NCI-H82 treated with DMSO at 0.1 percent for 48 hours (cell line): ENCODE measurements at regions not wholly inside any gene's neighbourhood (a gene's known extent, or its start where the extent isn't known, plus 50 kb on each side); places are given as distances from the start of the nearest gene placed in this dataset.

Experiments used
- DNase-seq: peaks from one replicate; lab custom pipeline; 2025; ENCODE audit not compliant: unreplicated experiment; lab: John Stamatoyannopoulos, UW

- no peak for DNase-seq
Observed at GRCh38 chr2:239883326-239884050, 141.7 kb downstream of the NDUFA10 start.

- no peak for DNase-seq
Observed at GRCh38 chr2:239882781-239883180, 142.4 kb downstream of the NDUFA10 start.

- DNase-seq: no peak
Observed at GRCh38 chr2:239882331-239882732, 142.8 kb downstream of the NDUFA10 start.

GRCh38 chr2:239881561-239882320, 143.4 kb downstream of the NDUFA10 start:
- no peak for DNase-seq

DNA sequence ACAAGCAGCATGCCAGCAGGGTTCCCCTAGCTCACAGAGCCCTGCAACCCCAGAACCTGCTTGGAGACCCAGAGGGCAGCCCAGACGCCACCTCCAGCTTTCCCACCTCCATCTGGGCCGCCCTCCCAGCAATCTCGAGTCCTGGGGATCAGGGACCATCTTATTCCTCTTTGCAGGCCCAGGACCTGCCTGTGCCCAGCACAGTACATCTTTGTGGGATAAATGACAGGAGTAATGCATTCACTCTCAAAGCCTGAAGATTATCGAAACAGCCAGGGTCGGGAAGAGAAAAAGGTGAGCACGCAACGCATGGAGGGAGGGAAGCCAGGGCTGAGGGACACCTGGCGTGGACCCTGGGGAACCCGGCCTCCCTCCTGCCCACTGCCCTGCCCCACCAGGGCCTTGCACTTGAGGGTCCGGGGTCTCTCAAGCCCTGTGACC, 144.1 kb downstream of the NDUFA10 start:
- no peak for DNase-seq

- DNase-seq: no peak
Observed at GRCh38 chr2:239880396-239880795, 144.7 kb downstream of the NDUFA10 start.

GRCh38 chr2:239879423-239880084, 145.6 kb downstream of the NDUFA10 start:
- no peak for DNase-seq

DNA sequence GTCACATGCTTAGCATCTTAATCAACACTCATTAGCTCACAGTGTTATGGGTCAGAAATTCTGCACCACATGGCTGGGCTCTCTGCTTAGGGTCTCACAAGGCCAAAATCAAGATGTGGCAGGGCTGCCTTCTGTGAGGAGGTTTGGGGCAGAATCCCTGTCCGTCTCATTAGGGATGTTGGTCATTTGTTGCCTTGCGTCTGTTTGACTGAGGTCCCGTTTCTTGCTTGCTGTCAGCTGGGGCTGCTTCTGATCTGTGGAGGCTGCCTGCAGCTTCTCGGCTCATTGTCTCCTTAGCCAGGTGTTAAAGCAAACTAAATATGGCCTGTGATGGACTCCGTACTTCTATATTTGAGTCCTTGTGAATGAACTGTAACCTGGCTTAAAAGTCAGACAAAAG, 146.5 kb downstream of the NDUFA10 start:
- no peak for DNase-seq

DNA sequence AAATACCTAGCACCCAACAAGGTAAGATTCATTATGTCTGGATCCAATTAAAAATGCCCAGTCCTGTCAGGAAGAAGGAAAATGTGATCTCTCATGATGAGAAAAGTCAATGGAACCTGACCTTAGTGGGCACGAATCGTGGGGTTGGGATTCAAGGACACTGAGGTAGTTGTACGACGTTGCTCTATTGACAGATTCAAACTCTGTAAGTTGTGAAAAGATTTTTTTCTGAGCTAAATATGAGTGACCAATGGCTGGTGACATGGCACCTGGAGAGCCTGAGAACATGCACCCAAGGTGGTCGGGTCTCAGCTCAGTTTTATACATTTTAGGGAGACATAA, 148.2 kb downstream of the NDUFA10 start:
- DNase-seq: no peak

DNA sequence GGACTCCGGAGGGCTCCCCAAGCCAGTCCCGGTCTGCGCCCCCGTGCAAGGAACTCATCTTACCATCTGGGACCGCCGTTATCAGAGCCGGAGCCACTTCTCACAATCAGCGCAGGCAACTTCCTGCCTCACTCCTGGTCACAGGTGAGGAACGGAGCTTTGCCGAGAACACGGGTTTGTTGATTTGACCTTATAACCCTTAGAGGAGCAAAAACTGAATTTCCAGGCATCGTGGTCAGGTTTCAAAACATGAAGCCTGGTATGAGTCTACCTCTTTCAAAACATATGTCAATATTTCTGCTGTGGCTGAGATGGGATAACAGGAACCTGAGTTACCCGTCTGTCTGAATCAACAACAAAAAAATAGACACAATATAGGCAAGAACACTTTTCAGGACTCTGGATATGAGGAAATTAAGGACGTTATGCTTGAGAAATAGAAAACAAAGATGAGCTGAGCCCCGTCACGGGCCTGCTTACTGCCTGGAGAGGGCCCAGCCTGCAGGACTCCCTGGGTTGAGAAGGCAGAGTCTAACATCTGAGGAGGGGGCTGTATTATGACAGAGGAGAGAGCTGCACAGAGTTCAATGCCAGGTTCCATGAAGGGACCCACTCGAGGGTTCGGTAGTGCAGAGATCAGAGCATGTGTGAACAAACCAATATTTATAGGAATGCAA, 148.7 kb downstream of the NDUFA10 start:
- no peak for DNase-seq

GRCh38 chr2:239874636-239875356, 150.3 kb downstream of the NDUFA10 start:
- no peak for DNase-seq

DNA sequence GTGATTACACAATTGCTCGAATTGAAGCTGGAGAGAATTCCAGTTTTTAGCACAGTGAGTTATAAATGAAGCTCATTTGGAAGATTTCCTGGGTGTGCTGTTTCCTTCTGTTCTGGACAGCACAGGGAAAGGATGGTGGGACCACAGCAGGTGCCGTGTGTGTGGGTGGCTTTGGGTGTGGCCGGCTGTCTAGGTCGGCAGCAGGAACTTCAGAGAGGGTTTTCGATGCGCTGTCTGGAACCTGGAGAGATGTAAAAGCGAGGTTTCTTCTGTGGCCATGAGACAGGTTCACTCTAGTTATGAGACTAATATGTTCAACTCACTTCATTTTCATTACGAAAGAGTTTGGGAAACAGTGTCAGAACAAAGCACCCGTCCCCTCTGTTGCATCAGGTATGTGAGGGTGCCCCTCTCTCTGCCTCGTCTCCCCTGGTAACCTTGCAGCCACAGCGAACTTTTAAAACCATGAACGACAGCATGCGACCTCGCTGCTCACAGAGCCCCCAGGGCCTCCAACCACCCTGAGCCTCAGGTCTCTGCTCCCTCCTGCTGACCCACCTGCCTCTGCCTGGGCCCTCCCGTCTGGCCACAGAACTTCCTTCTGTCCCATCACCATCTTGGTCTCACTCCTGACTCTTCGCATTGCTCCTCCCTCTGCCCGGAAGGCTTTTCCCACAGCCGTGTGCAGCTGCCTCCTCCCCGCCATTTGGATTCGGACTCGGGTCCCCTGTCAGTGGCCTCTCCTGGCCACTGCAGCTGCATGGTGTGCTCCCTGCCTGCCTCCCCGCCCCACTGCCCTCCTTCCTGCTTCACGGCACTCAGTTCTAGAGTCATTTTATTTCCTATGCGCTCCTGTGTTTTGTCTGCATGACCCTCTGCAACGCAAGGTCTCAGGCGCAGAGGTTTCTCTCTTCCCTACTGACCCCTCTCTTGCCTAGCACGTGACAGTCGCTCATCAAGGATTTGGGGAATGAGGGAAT, 151.2 kb downstream of the NDUFA10 start:
- no peak for DNase-seq

- DNase-seq: no peak
Observed at GRCh38 chr2:239871481-239872435, 153.4 kb downstream of the NDUFA10 start.

DNA sequence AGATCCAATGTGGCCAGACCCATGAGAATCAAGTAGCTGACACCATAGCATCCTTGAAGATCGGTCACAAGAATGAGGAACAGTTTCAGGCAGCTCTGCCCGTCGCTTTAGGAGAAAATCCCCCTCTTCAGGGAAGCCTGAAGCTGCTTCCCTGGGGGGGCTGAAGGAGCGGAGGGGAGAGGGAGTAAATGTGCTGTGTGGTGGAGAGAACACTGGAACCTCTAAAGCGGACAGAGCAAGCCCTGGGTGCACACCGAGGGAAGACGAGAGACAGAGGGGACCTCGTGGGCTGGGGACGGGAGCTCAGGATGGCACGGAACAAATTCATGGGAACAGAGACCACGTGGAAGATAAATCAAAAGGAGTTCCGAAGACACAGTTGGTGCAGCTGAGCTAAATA, 154.3 kb downstream of the NDUFA10 start:
- no peak for DNase-seq

- no peak for DNase-seq
Observed at GRCh38 chr2:239870276-239870675, 154.9 kb downstream of the NDUFA10 start.

DNA sequence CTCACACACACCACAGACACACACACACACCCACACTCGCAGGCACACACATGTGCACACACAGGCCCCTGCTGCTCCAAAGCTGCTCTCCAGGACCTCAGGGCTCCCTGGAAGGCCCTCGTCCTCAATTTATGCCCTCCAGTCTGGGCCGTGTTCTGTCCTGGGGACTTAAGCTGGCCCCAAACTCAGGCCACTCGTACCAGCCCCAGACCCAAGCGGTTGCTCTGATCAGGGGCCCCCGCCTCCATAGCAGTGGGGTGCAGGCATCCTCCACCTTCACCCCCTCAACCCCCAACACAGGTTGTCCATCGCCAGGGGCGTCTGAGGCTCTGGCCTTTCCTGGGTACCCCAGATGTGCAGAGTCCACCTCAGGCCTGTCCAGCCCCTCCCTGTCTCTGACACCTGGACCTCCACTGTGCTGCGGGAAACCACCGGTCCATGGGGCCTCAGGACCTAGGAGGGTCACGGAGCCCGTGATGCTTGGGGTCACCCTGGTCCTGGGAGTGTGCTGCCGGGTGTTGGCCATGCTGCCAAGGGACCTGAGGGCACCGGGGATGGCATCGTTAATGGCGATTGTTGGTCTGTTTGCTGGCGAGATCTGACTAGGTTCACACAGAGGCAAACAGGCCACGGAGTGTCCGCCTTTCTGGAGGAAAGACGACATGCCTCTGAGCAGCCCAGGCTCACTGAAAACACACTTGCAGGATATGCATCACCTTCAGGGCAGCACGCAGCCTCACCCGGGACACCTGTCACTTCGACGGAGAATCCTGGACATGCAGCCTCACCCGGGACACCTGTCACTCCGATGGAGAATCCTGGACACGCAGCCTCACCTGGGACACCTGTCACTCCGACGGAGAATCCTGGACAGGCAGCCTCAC, 155.6 kb downstream of the NDUFA10 start:
- DNase-seq: no peak

- no peak for DNase-seq
Observed at GRCh38 chr2:239868556-239869181, 156.5 kb downstream of the NDUFA10 start.
